ENCODE measurements at regions not wholly inside any gene's neighbourhood (a gene's known extent, or its start where the extent isn't known, plus 50 kb on each side); places are given as distances from the start of the nearest gene placed in this dataset.

DNA sequence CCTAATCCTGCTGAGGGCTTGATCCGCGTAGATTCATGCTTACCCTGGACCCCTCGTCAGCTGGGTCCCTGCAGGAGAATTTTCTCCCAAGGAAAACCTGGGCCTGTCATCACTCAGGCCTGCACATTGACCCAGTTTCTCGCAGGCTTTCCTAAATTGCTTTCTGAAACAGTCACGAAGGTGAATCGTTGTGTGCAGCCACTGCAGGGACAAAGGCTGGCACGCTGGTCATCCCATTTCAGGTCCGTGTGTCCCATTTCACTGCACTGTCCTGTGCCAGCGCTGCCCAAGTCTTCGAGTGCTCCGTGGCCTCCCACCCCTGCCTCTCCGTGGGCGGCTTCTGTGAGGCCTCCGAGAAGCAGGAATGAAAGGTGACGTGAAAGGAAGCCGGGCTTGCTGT is 62.8 kb upstream of the YWHAQ start:
- TF ChIP-seq FOXM1 (IDR thresholded peaks at IDR 0.05; ENCODE audit: borderline replicate concordance) (no peak), FOXA1 (IDR thresholded peaks at IDR 0.05) (no peak), TARDBP (IDR thresholded peaks at IDR 0.05) (no peak), SUZ12 (IDR thresholded peaks at IDR 0.05) (no peak), SP1 (IDR thresholded peaks at IDR 0.05) (no peak), BHLHE40 (IDR thresholded peaks at IDR 0.05; ENCODE audit: borderline replicate concordance) (no peak), ELF4 (IDR thresholded peaks at IDR 0.05) (no peak), HDGF (IDR thresholded peaks at IDR 0.05; ENCODE audit: borderline replicate concordance) (no peak), ZNF384 (IDR thresholded peaks at IDR 0.05) (no peak), FOXK2 (IDR thresholded peaks at IDR 0.05) (no peak)

Measured in HEK293T (cell line).